CD4-positive, alpha-beta memory T cell (primary cell): ENCODE measurements at regions not wholly inside any gene's neighbourhood (a gene's known extent, or its start where the extent isn't known, plus 50 kb on each side); places are given as distances from the start of the nearest gene placed in this dataset.
A peak's percentile ranks its signal among the peaks of the same experiment; 100 is the strongest.
"Not testable (repeated sequence)": the region's sequence is repeated elsewhere in the genome, so short reads cannot be mapped to it uniquely, and the experiment has no call there.

Experiments
- CTCF ChIA-PET: fragments of 350-600 bp; sonication (Branson Sonifier 250); formaldehyde crosslinking; loops from one replicate; lab custom pipeline; 2021; ENCODE audit warnings: inconsistent platforms; ENCODE audit not compliant: partially characterized antibody; lab: Charles Lee
- POLR2A ChIA-PET: fragments of 350-600 bp; sonication (Branson Sonifier 250); formaldehyde crosslinking; loops from one replicate; lab custom pipeline; 2021; ENCODE audit not compliant: partially characterized antibody; lab: Charles Lee
- DNase-seq, 5 donors: peaks; one replicate each; pipeline versions ENCODE4 v3.0.0 to v3.0.0-alpha.2; 2020 to 2022; ENCODE audit warnings: mixed read lengths in 1 of 5
- H3K27ac ChIP-seq: one replicate; pipeline ENCODE4 v1.7.0; 2013; ENCODE audit warnings: low read depth, low read length
- H3K27me3 ChIP-seq: 2 replicates; pipeline ENCODE4 v1.7.0; 2013; ENCODE audit warnings: mild to moderate bottlenecking, low read length, moderate library complexity; ENCODE audit not compliant: insufficient read depth
- H3K36me3 ChIP-seq: 2 replicates; pipeline ENCODE4 v1.7.0; 2013; ENCODE audit warnings: mild to moderate bottlenecking, low read length, moderate library complexity; ENCODE audit not compliant: insufficient read depth
- H3K4me1 ChIP-seq: 2 replicates; pipeline ENCODE4 v1.7.0; 2013; ENCODE audit warnings: mild to moderate bottlenecking, low read length, moderate library complexity; ENCODE audit not compliant: insufficient read depth
- H3K4me3 ChIP-seq, 2 donors: one replicate each; pipeline ENCODE4 v1.7.0; 2013; ENCODE audit warnings: low read length in 2 of 2, mild to moderate bottlenecking in 1 of 2
- H3K9me3 ChIP-seq, 2 donors: one replicate each; pipeline ENCODE4 v1.7.0; 2013; ENCODE audit warnings: low read length in 2 of 2, control low read depth in 1 of 2; ENCODE audit not compliant: control insufficient read depth in 1 of 2
- H3K27ac Mint-ChIP-seq, 7 donors: one replicate each; pipeline ENCODE4 v1.8.0; 2020 to 2021; ENCODE audit warnings: mixed read lengths in 7 of 7, mild to moderate bottlenecking in 6 of 7, inconsistent platforms in 3 of 7, moderate library complexity in 3 of 7
- H3K27me3 Mint-ChIP-seq, 2 donors: one replicate each; pipeline ENCODE4 v1.8.0; 2020 to 2021; ENCODE audit warnings: mixed read lengths in 2 of 2
- H3K36me3 Mint-ChIP-seq, 2 donors: one replicate each; pipeline ENCODE4 v1.8.0; 2020 to 2021; ENCODE audit warnings: mixed read lengths in 2 of 2, inconsistent platforms in 1 of 2, mild to moderate bottlenecking in 1 of 2
- H3K4me1 Mint-ChIP-seq, 4 donors: one replicate each; pipeline ENCODE4 v1.8.0; 2020 to 2021; ENCODE audit warnings: mixed read lengths in 4 of 4, mild to moderate bottlenecking in 1 of 4
- H3K4me3 Mint-ChIP-seq, 8 donors: one replicate each; pipeline ENCODE4 v1.8.0; 2020 to 2021; ENCODE audit warnings: mixed read lengths in 8 of 8, mild to moderate bottlenecking in 7 of 8, moderate library complexity in 6 of 8, inconsistent platforms in 3 of 8
- H3K9me3 Mint-ChIP-seq, 8 donors: one replicate each; pipeline ENCODE4 v1.8.0; 2020 to 2021; ENCODE audit warnings: mixed read lengths in 8 of 8, mild to moderate bottlenecking in 5 of 8, inconsistent platforms in 3 of 8, moderate library complexity in 1 of 8
- intact Hi-C: fragments of 100-400 bp; cut with micrococcal nuclease; formaldehyde crosslinking; loops from one replicate; pipeline ENCODE4 v1.15.1; 2023

DNA sequence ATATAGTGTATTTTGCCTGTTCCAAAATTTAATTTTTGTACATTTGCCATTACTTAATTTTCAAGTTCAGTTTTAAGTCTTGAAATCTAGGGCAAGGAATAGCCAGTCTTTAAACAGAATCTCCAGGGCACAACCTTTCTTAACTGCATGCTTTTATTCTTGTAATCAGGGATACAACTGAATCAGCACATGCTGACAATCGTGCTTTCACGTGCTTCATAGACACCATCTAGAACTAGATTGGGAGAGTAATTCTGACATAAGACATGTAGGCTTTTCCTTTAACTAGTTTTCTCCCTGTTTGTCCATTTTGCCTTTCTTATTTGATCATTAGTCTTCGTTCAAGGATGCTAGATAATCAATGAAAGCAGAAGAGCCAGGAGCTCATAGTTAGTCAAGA, 650.4 kb upstream of the CADM2 start:
- CTCF ChIA-PET: no interaction called here
- Histone ChIP-seq H3K4me3 (no peak overlapping the region), H3K27ac (no peak overlapping the region), H3K36me3 (no peaks in the 10 kb centered on the region), H3K4me1 (no peaks in the 10 kb centered on the region), H3K27me3 (no peaks in the 10 kb centered on the region), H3K9me3 (peaks cover 0 to 3% of the 10 kb centered on the region in 2 donors)
- Mint-ChIP-seq H3K27ac (no peak overlapping the region), H3K27me3 (no peaks in the 10 kb centered on the region), H3K4me3 (no peak overlapping the region), H3K36me3 (no peaks in the 10 kb centered on the region), H3K4me1 (no peaks in the 10 kb centered on the region), H3K9me3 (peaks cover 0 to 5% (median under 1%) of the 10 kb centered on the region in 8 donors)
- no peak for DNase-seq
- intact Hi-C loops: no loop called here
- POLR2A ChIA-PET: no interaction called here

DNA sequence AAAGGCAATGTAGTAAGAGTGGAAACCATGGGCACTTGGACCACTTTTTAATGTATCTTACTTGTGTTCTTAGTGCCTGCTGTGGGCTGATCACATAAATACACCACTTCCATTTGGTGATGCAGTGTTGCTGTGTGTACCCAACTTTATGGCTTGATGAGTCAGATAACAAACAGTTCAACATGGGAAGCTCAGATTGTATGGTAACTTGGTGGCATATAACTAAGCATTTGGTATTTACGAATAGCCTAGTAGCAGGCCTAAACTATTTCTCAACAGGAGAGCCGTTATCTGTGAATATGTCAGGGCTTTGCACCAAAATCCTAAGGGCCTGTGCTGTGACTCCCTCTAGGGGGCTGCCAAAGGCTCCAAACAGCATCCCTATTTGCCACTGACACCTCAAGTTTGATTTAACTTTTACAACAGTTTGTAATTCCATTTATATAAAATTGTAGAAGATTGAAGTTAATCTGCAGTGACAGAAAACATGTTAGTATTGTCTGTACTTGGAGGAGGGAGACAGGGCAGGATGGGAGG, 640.4 kb upstream of the CADM2 start:
- Histone ChIP-seq H3K4me1 (no peaks in the 10 kb centered on the region), H3K27me3 (no peaks in the 10 kb centered on the region), H3K4me3 (no peak overlapping the region), H3K27ac (no peak overlapping the region), H3K36me3 (no peaks in the 10 kb centered on the region), H3K9me3 (no peaks in the 10 kb centered on the region)
- POLR2A ChIA-PET: no interaction called here
- no peak overlapping the region for H3K27ac Mint-ChIP-seq
- H3K27me3 Mint-ChIP-seq: no peaks in the 10 kb centered on the region
- H3K4me1 Mint-ChIP-seq: no peaks in the 10 kb centered on the region
- no peak overlapping the region for H3K4me3 Mint-ChIP-seq
- no peaks in the 10 kb centered on the region for H3K36me3 Mint-ChIP-seq
- no peak for DNase-seq
- CTCF ChIA-PET: no interaction called here
- H3K9me3 Mint-ChIP-seq: peaks cover 0 to 14% (median 9%) of the 10 kb centered on the region in 8 donors
- intact Hi-C loops: no loop called here

DNA sequence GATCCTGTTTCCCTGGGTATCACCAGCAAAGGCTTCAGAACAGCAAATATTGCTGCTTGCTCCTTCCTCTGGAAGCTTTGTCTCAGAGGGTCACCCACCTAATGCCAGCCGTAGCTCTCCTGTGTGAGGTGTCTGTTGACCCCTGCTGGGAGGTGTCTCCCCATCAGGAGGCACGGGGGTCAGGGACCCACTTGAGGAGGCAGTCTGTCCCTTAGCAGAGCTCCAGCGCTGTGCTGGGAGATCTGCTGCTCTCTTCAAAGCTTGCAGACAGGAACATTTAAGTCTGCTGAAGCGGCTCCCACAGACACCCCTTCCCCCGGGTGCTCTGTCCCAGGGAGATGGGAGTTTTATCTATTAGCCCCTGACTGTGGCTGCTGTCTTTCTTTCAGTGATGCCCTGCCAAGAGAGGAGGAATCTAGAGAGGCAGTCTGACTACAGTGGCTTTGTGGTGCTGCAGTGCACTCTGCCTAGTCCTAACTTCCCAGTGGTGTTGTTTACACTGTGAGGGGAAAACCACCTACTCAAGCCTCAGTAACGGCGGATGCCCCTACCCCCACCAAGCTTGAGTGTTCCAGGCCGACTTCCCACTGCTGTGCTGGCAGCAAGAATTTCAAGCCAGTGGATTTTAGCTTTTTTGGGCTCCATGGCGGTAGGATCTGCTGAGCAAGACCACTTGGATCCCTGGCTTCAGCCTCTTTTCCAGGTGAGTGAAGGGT, 593.1 kb upstream of the CADM2 start:
- peak in 1 of 5 donors; percentile 25 for DNase-seq
- intact Hi-C loops, H3K27me3 ChIP-seq, H3K9me3 ChIP-seq, H3K4me1 Mint-ChIP-seq, H3K4me3 Mint-ChIP-seq, H3K27ac ChIP-seq, CTCF ChIA-PET, POLR2A ChIA-PET, H3K36me3 Mint-ChIP-seq, H3K4me3 ChIP-seq, H3K36me3 ChIP-seq, H3K27me3 Mint-ChIP-seq, H3K4me1 ChIP-seq, H3K27ac Mint-ChIP-seq: not testable (repeated sequence)
- peaks cover 4 to 46% (median 29%) of the 10 kb centered on the region in 8 donors for H3K9me3 Mint-ChIP-seq
